ENCODE measurements at regions not wholly inside any gene's neighbourhood (a gene's known extent, or its start where the extent isn't known, plus 50 kb on each side); places are given as distances from the start of the nearest gene placed in this dataset.

GRCh38 chr12:127749416-127749815, 517.6 kb upstream of the TMEM132C start:
- ATAC-seq = no peak
- no peak for DNase-seq
- intact Hi-C loops (cut with DNase I) = no loop called here

DNA sequence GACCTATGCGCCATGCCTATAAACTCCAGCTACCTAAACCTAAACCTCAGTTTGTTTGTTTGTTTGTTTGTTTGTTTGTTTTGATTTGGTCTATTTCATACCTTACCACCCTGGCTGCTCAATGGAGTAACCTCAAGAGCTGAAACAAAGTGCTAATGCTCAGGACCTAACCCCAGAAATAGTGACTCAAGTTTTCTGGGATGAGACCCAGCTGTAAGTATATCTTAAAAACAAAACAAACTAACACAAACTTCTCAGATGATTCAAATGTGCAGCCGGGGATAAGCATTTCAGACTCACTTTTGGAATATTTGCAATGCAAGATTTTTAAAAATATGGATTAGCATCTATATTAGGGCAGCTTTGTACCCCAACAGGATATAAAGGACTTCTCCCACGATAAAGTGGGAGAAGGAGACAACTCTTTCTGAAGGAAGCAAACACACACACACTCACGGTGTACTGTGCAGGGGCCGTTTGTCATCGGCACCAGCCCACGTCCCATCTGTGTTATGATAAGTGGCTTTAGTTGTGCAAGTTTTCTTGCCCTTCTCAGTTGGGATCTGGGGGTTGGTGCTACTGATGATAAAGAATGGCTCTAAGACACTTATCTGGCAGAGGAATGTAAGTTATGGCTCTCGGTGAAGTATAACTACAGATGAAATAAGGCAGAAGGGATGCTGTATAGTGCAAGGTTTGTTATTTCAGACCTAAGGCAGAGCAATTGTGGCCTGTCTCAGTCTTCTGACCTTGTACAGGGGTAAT, 516.7 kb upstream of the TMEM132C start:
- intact Hi-C loops (cut with DNase I) = no loop called here
- no peak for DNase-seq
- ATAC-seq = peak in 1 of 2 donors; percentile 46

- ATAC-seq (no peak), DNase-seq (no peak)
- intact Hi-C loops (cut with DNase I) = no loop called here
Observed at GRCh38 chr12:127752802-127753201, 514.2 kb upstream of the TMEM132C start.

DNA sequence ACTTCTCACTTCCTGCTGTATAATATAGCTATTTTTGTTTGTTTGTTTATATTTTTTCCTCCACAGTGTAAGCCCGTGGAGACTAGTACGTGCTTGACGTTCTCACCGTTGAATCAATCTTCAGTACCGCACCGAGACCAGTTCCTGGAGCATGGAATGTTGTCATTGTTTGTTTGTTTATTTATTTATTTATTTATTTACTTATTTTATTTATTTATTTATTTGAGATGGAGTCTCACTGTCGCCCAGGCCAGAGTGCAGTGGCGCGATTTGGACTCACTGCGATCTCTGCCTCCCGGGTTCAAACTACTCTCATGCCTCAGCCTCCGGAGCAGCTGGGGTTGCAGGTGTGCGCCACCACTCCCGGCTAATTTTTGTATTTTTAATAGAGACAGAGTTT, 506.6 kb upstream of the TMEM132C start:
- no peak for ATAC-seq
- intact Hi-C loops (cut with DNase I) = no loop called here
- no peak for DNase-seq

DNA sequence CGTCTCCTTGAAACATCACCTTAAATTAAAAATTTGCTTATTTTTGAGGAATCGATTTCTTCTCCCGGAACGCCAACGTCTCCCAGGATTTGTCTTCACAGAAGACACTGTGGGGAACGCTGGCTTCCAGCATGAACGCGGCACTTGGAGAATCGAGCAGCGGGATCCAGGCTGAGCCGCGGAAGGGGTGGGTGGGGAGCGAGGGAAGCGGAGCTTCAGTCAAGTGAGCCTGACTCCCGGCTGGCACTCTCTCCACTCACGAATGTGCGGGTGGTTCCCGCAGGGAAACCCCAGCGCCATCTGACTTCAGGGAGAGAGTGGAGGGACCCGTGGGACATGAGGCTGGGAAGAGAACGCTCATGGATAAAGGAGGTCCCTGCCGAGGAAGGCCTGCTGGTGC, 506.0 kb upstream of the TMEM132C start:
- intact Hi-C loops (cut with DNase I) = no loop called here
- DNase-seq (no peak), ATAC-seq (no peak)

DNA sequence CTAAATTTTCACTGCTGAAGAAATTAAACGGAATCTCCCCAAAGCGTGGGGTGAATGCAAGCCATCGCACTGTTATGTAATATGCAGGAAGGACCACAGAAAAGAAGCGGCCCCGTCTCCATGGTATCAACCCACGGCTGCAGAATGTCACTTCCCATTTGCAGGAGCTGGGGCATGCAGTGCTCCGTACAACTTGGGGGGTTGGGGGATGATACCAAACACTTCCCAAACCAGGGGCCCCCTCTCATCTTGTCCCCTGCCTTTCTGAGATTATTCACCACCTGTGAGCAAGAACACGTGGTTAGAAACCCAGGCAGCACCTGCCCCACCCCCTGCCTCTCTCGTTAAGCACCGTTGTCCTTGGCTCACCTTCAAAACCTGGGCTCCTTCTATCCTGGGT, 505.1 kb upstream of the TMEM132C start:
- DNase-seq = no peak
- no peak for ATAC-seq
- intact Hi-C loops (cut with DNase I) = no loop called here

DNA sequence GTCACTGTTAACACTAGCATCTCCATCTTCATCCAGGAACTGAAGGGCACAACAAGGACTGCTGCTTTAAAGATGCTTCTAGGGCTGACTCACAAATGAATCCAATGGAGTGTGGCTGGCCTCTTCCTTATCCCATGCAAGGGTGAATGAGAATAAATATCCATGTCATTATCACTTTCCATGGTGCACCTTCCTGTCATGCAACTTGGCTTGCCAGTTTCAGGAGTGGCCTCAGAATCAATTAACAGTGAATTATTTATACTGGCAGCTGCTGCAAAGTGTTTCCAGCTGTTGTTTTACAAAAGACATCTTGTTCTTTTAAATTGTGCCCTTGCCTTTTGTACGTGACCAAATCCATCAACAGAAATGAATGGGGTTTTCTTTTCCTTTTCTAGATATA, 499.3 kb upstream of the TMEM132C start:
- no peak for ATAC-seq
- intact Hi-C loops (cut with DNase I) = no loop called here
- DNase-seq = no peak

- ATAC-seq = no peak
- no peak for DNase-seq
- intact Hi-C loops (cut with DNase I) = no loop called here
Observed at GRCh38 chr12:127770118-127770517, 496.9 kb upstream of the TMEM132C start.

- ATAC-seq (no peak), DNase-seq (no peak)
- intact Hi-C loops (cut with DNase I) = no loop called here
Observed at GRCh38 chr12:127771546-127771945, 495.4 kb upstream of the TMEM132C start.

DNA sequence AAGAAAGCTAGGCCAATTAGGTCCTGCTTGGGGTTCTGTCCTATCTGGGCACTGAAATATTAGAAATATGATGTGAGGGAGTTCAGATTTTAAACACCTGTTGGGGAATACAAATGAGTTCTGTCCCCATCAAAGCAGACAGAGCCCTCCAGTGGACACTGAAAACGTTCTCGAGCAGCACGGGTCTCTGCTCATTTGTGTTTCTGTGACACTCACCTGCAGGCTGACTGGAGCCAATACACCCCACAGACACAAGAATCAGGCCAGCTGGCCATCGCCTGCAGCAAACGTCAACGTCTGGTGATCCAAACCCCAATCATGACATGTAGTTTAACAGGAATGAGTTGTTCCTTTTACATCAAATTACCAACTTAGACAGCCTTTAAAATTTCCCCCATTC, 493.4 kb upstream of the TMEM132C start:
- intact Hi-C loops (cut with DNase I) = no loop called here
- DNase-seq = no peak
- ATAC-seq = no peak

DNA sequence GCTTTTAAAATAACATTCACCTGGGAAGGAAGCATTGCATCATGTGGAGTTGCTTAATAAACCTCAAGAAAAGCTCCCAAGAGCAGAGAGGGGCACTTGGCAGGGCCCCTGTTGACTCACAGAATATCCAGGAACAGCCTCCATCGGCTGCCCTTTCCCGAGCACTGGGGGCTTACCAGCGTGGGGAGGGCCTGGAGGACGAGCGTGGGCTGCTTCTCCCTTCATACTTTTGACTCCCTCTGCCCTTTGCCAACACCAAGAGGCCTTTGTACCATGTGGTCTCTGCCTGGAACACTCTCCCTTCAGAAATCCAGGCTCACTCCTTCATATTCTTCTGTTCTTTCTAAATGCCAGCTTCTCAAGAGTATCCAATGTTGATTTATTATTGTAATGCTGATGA, 492.1 kb upstream of the TMEM132C start:
- intact Hi-C loops (cut with DNase I) = no loop called here
- ATAC-seq (peak in 1 of 2 donors; percentile 98), DNase-seq (peak; percentile 37)

DNA sequence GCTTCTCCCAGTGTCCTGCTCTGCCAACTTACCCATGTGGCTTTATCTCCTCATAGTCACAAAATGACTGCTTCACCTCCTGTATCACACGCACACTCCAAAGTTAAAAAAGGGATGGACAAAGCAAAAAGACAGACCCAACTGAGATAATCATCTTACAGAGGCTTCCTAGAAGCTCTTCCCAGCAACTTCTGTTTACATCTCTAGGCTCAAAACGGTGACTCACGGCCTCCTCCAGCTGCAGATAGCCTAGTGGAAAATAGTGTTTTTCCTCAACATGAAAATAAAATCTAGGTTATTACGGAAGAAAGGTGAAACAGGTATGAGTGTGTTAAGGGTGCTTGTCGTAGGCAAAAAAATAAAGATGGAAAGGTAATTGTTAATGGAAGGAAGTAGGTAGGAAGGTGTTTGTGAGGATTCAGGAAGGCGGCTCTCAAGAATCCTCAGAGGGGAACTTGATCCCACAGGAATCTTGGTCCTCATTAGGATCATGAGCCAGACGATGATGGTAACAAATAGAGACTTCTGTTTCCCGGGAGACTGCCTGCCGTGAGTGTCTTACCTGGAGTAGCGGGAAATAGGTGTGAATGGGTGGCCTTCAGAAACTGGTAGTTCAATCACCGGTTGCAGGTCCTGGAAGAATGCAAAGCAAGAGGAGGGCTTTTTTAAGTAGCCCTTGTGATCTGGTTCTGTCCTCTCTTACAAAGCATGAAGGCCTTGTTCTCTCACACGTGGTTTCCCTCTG, 487.5 kb upstream of the TMEM132C start:
- DNase-seq = no peak
- ATAC-seq = no peak
- intact Hi-C loops (cut with DNase I) = no loop called here

GRCh38 chr12:127780881-127781280, 486.1 kb upstream of the TMEM132C start:
- ATAC-seq = no peak
- intact Hi-C loops (cut with DNase I) = no loop called here
- DNase-seq = no peak

- ATAC-seq = no peak
- intact Hi-C loops (cut with DNase I) = no loop called here
Observed at GRCh38 chr12:127781336-127781735, 485.6 kb upstream of the TMEM132C start.

DNA sequence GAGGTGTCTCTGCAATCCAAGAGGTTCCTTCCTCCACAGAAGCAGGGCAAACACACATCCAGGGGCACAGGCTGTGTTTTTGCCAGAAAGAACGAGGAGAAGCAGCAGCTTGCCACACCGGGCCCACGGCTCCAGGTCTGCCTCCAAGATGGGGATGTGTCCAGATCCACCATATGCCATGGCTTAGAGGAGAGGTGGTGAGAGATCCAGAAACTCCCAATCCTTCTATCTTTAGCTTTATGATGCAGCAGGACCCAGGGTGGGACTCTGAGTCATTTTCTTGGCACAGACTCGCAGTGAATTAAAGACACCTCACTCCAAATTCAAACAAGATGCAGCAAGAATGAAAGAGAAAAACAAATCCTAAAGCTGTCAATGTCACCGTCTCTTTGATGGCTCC, 481.4 kb upstream of the TMEM132C start:
- ATAC-seq (peak; percentile 12 to 98), DNase-seq (peak; percentile 29)
- intact Hi-C loops (cut with DNase I) = no loop called here

More at GRCh38 chr12:127781336-127781735, 485.6 kb upstream of the TMEM132C start:
- no peak for DNase-seq

GRCh38 chr12:127785986-127786590, 480.9 kb upstream of the TMEM132C start:
- intact Hi-C loops (cut with DNase I) = no loop called here
- DNase-seq (no peak), ATAC-seq (peak in 1 of 2 donors; percentile 41)

DNA sequence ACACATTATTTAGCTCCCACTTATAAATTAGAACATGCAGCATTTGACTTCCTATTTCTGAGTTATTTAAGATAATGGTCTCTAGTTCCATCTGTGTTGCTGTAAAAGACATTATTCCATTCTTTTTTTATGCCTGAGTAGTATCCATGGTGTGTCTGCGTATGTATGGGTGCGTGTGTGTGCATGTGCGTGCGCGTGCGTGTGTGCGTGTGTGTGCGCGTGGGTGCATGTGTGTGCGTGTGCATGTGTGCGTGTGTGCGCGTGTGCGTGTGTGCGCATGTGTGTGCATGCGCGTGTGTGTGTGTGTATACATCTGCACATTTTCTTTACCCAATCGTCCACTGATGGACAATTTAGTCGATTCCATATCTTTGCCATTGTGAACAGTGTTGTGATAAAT, 479.4 kb upstream of the TMEM132C start:
- intact Hi-C loops (cut with DNase I) = no loop called here
- no peak for ATAC-seq
- DNase-seq = no peak

DNA sequence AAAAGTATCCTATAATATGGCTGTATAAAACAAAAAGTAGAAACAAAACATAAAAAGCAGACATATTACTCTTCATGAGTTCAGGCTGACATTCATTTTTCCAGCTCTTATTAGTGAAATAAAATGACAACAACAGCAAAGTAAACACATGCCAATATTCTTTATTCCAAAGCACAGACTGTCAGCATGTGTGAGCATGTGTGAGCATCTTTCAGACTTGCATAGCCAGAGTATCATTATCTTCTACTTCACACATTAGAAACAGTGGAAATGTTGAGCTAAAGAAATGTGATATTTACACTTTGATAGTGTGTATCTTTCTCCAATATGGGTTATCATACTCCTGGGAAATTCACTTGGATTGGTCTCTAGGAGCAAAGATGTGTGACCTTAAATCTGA, 476.6 kb upstream of the TMEM132C start:
- ATAC-seq (no peak), DNase-seq (no peak)
- intact Hi-C loops (cut with DNase I) = no loop called here

- intact Hi-C loops (cut with DNase I) = no loop called here
Observed at GRCh38 chr12:127791217-127791616, 475.8 kb upstream of the TMEM132C start.

DNA sequence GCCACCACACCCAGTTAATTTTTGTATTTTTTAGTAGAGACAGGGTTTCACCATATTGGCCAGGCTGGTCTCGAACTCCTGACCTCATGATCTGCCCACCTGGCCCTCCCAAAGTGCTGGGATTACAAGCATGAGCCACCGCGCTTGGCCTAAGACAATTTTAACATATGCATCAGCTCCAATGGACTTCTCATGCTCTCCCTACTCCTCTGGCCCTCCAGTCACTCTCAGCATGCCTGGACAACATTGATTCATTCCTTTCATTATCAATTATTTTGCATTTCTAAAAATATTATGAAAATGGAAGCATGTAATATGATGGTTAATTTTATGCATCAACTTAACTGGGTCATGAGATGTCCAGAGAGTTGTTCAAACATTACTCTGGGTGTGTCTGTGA, 469.1 kb upstream of the TMEM132C start:
- DNase-seq (no peak), ATAC-seq (no peak)
- intact Hi-C loops (cut with DNase I) = no loop called here

More at GRCh38 chr12:127791217-127791616, 475.8 kb upstream of the TMEM132C start:
- ATAC-seq = no peak
- no peak for DNase-seq
